Adrenal gland (tissue), 5 donors: ENCODE measurements at regions not wholly inside any gene's neighbourhood (a gene's known extent, or its start where the extent isn't known, plus 50 kb on each side); places are given as distances from the start of the nearest gene placed in this dataset.

Source experiments
- POLR2A ChIP-seq, 2 donors: fragments of 450-650 bp; IDR thresholded peaks; one replicate each; pipeline ENCODE4 v1.6.1; 2017; ENCODE audit warnings: antibody characterized with exemption in 2 of 2, mild to moderate bottlenecking in 2 of 2, moderate library complexity in 1 of 2
- TF ChIP-seq, protein P1 (sequence below), 6 experiments: fragments of 450-650 bp in 4 of 6; fragments of 200-600 bp in 2 of 6; sonication (generic) in 1 of 6; IDR thresholded peaks; 1 replicate in 5 of 6; 2 replicates in 1 of 6; pipeline versions ENCODE4 v1.5.1 to v1.8.0; 2016 to 2021; ENCODE audit warnings: antibody characterized with exemption in 6 of 6, mild to moderate bottlenecking in 2 of 6, moderate library complexity in 1 of 6
- donor health status: DM: no; HTN: no; CAD: no.

DNA sequence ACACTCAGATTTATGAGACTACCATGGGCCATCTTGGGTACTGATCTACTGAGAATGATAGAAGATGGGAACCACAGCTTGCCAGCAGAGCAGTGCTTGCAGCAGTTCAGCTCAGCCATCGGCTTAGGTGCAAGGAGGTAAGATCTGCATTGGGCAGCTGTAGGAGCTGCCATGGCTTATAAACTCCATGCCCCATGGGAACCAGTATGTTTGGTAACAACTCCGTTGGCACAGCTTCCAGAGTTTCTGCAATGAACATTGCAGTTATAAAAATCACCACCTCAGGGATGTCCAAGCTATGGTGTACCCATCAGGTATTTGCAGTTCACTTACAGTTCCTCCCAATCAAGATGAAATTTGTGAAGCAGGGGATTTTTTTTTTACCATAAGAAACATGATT lies 299.1 kb upstream of the ROPN1 start:
- no peak for TF ChIP-seq POLR2A (IDR thresholded peaks at IDR 0.05)
- TF ChIP-seq, protein P1, sequence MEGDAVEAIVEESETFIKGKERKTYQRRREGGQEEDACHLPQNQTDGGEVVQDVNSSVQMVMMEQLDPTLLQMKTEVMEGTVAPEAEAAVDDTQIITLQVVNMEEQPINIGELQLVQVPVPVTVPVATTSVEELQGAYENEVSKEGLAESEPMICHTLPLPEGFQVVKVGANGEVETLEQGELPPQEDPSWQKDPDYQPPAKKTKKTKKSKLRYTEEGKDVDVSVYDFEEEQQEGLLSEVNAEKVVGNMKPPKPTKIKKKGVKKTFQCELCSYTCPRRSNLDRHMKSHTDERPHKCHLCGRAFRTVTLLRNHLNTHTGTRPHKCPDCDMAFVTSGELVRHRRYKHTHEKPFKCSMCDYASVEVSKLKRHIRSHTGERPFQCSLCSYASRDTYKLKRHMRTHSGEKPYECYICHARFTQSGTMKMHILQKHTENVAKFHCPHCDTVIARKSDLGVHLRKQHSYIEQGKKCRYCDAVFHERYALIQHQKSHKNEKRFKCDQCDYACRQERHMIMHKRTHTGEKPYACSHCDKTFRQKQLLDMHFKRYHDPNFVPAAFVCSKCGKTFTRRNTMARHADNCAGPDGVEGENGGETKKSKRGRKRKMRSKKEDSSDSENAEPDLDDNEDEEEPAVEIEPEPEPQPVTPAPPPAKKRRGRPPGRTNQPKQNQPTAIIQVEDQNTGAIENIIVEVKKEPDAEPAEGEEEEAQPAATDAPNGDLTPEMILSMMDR (IDR thresholded peaks at IDR 0.05) = no peak
